GM06990 (cell line): ENCODE measurements at regions not wholly inside any gene's neighbourhood (a gene's known extent, or its start where the extent isn't known, plus 50 kb on each side); places are given as distances from the start of the nearest gene placed in this dataset.

ENCODE experiments used
- DNase-seq: peaks from one replicate; pipeline ENCODE4 v3.0.0-alpha.2; 2011; ENCODE audit not compliant: insufficient read length; ENCODE audit errors: extremely low read depth
- H3K27me3 ChIP-seq: replicated peaks from 2 replicates; pipeline ENCODE4 v1.6.0; 2011; ENCODE audit warnings: low read length; ENCODE audit not compliant: control insufficient read depth, insufficient read depth
- H3K36me3 ChIP-seq: 2 replicates; pipeline ENCODE4 v1.5.1; 2011; ENCODE audit warnings: low read length; ENCODE audit not compliant: control insufficient read depth, insufficient read depth
- H3K4me3 ChIP-seq: replicated peaks from 2 replicates; pipeline ENCODE4 v1.5.1; 2011; ENCODE audit warnings: low read depth, mild to moderate bottlenecking, control low read depth, low read length
- TF ChIP-seq, protein P1 (sequence below): IDR thresholded peaks from 2 replicates; pipeline ENCODE4 v1.5.1; 2011; ENCODE audit warnings: low read length, control low read depth, mild to moderate bottlenecking, inconsistent platforms; ENCODE audit not compliant: insufficient read depth, poor library complexity, severe bottlenecking

DNA sequence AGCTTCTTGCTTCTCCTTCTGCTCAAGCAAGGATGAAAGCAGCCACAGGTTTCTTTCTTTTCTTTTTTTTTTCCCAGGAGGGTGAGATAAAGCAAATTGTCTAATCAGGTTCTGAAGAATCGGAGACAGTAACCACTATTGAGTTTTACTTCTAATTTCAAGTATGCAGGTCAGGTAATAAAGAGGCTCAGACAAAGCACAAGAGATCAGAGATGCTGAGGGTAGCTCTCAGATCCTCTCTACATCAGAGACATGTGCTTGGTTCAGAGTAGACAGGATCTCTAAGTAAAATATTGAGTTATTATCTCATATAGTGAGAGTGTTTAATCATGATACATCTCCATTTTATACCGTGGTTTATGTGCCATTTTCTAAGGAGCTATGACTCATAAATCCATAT, 168.5 kb downstream of the NFKBIZ start:
- TF ChIP-seq, protein P1, sequence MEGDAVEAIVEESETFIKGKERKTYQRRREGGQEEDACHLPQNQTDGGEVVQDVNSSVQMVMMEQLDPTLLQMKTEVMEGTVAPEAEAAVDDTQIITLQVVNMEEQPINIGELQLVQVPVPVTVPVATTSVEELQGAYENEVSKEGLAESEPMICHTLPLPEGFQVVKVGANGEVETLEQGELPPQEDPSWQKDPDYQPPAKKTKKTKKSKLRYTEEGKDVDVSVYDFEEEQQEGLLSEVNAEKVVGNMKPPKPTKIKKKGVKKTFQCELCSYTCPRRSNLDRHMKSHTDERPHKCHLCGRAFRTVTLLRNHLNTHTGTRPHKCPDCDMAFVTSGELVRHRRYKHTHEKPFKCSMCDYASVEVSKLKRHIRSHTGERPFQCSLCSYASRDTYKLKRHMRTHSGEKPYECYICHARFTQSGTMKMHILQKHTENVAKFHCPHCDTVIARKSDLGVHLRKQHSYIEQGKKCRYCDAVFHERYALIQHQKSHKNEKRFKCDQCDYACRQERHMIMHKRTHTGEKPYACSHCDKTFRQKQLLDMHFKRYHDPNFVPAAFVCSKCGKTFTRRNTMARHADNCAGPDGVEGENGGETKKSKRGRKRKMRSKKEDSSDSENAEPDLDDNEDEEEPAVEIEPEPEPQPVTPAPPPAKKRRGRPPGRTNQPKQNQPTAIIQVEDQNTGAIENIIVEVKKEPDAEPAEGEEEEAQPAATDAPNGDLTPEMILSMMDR = no peak
- DNase-seq = no peak
- H3K27me3 ChIP-seq = no peaks in the 10 kb centered on the region

DNA sequence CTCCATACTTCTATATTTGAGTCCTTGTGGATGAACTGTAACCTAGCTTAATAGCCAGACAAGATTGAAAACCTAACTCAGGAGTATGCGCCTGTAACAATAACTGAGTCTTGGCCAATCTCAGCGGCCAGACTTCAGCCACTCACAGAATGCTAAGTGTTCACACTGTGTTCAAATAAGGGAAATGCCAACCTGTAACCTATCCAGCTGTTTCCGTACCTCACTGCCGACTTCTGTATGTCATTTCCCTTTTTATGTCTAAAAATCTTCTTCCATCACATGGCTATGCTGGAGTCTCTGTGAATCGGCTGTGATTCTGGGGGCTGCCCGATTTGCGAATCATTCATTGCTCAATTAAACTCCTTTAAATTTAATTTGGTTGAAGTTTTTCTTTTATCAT, 169.2 kb downstream of the NFKBIZ start:
- Histone ChIP-seq H3K36me3 (no peaks in the 10 kb centered on the region), H3K4me3 (no peak overlapping the region), H3K27me3 (no peaks in the 10 kb centered on the region)
- no peak for DNase-seq
- TF ChIP-seq, protein P1 = no peak

More for the DNA sequence above, 168.5 kb downstream of the NFKBIZ start:
- H3K36me3 ChIP-seq = no peaks in the 10 kb centered on the region
- H3K4me3 ChIP-seq = no peak overlapping the region

DNA sequence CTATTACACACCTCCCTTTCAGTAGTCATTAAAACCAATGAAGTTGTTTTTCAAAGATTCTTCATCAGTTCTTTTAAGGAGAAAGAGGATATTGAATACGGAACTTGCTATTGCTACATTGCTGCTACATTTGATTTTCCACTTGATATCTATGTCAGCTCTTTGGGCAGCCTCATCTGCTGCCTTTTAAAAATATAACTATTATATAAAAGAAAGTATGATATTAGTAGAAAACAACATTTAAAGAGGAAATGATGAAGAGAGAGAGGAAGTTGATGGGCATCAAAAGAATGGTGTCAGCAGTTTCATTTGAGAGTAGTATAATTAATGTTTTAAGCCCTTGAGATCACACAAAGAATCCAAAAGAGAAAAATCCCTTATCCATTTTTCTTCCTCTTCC, 171.4 kb downstream of the NFKBIZ start:
- Histone ChIP-seq H3K36me3 (no peaks in the 10 kb centered on the region), H3K4me3 (no peak overlapping the region), H3K27me3 (no peaks in the 10 kb centered on the region)
- DNase-seq = no peak
- TF ChIP-seq, protein P1 = no peak

DNA sequence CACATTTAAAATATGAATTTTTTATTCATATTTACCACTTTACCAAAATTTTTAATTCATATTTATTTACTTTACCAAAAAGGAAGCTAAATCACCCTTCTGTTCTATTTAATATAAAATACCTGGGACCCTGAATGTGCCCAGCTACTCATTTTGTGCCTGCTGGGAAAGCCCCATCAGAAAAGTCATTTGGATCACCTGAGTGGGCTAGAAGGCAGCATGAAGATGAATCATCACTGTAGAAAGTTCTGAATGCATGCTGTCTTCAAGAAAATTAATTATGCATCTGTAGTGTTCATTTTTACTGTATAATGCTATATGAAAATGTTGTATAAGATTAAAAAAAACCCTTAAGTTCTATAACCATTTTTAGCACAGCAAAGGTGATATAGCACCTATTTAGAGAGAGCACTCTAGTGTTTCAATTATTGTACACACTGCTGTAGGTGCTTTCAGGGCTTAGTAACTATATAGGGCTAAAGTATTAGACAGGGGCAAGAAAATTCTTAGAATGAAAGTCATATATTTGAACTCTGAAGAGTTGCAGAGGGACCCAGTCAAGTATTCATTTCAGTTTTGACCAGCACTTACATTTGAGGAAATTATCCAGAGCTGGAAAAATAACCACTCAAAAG, 175.1 kb downstream of the NFKBIZ start:
- no peaks in the 10 kb centered on the region for H3K27me3 ChIP-seq
- TF ChIP-seq, protein P1 = no peak
- no peak for DNase-seq
- H3K4me3 ChIP-seq = no peak overlapping the region
- no peaks in the 10 kb centered on the region for H3K36me3 ChIP-seq

DNA sequence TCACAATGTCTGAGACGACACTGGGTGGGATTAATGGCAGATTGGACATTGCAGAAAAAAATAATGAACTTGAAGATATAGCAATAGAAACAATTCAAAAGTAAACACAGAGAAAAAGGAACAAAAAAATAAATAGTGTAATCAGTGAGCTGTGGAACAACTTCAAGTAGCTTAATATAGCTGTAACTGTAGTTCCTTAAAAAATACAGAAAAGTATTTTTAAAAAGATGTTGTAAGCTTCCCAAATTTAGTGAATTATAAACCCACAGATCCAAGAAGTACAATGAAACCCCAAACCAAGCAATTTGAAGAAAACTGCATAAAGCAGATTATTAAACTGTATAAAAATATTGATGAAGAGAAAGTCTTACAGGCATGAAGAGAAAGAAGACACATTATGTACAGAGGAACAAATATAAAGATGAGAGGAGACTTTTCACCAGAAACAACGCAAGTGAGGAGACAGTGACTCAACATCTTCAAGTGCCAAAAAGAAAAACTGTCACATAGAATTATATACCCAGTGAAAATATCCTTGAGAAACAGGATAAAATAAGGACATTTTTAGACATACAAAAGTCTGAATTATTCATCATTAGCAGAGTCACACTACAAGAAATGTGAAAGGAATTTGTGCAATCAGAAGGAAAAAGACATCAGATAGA, 176.4 kb downstream of the NFKBIZ start:
- no peaks in the 10 kb centered on the region for H3K27me3 ChIP-seq
- TF ChIP-seq, protein P1 = no peak
- no peak overlapping the region for H3K4me3 ChIP-seq
- H3K36me3 ChIP-seq = no peaks in the 10 kb centered on the region
- DNase-seq = no peak
